ENCODE measurements at regions not wholly inside any gene's neighbourhood (a gene's known extent, or its start where the extent isn't known, plus 50 kb on each side); places are given as distances from the start of the nearest gene placed in this dataset.

DNA sequence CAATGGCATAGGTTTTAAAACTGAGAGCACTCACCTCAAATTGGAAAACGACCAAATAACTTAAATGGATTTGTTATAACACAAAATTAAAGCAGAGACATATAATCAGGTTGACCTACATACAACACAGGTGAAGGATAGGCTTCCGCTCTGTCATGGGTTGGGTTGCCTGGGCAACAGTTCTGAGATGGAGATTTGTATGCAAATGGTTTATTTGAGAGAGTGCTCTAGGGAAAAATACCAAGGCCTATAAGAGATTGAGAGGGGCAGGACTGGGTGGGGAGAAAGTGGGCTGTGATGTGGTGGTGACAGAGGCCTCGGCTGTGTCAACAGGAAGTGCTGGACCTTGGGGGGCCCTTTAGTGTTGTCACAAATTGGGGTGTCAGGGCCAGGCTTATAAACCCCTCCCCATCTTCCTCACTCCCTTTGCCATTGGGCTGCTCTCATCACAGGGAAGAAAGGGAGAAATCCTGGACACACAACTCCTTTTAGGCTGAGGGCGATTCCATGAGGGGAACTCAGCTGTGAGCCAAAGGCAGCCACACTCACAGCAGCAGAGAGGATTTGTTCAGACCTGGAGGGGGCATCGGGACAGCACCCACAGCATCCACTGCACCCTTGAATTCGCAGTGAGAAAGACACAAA lies 105.4 kb upstream of the LYZL1 start:
- DNase-seq, result no peak

DNA sequence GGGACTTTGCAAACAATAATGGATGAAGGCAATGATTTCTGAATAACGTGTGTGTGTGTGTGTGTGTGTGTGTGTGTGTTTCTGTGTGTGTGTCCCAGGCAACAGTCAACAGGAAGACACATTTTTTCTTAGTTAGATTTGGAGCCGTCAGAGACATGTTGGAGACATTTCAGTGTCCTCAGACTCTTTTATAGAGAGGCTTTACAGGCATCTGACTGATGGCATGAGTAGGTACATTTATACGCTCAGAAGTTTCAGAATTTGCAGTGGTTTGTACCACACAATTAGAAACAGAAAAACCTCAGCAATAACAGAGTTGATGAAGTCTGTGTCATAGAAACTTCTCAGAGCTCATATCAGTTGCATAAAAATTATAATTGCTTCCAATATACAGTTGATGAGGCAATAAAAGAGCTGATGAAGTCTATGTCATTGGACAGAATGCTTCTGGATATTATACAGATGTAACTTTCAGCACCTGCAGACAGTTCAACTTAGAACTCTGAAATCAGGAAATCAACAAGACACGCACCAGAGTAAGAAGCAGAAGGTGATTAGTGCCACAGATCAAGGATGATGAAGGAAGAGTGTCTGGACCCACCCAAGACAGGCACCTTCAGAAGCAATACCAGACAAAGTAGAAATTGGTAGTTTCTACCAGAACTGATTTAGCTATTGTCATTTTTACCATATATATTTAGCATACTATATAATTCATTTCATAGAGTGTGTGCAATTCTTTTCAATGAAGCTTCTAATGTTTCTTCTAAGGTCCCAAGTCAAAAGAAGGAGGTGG lies 104.5 kb upstream of the LYZL1 start:
- DNase-seq, result no peak

DNA sequence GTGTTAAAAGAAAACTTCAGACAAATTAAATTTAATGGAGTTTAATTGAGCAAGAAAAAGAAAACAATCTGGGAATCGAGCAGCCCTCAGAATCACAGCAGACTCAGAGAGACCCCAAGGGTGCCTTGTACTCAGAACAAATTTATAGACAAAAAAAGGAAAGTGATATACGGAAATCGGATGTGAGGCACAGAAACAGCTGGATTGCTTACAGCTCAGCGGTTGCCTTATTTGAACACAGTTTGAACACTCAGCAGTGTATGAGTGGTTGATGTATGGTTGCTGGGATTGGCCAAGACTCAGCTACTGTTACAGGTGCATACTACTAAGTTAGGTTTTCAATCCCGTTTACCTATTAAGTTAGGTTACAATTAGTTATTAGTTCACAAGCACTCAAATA lies 103.8 kb upstream of the LYZL1 start:
- DNase-seq, result no peak

DNA sequence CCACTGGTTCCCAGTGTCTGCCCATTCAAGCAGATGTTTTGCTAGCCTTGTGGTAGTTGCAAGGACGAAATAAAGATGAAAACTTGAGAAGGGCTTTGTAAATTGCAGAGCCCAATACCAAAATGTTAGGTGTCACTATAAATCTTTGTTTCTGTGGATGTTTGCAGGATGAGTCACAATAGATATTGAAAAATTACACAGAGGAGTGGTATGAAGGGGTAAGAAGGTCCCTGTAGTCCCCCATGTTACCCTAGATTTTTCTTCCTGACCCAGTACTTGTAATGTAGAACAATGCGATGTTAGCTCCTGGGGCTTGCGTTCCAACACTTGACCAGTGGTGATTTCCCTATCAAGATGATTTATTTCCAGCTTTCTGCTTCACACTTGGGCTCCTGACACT lies 102.6 kb upstream of the LYZL1 start:
- no peak for DNase-seq

DNA sequence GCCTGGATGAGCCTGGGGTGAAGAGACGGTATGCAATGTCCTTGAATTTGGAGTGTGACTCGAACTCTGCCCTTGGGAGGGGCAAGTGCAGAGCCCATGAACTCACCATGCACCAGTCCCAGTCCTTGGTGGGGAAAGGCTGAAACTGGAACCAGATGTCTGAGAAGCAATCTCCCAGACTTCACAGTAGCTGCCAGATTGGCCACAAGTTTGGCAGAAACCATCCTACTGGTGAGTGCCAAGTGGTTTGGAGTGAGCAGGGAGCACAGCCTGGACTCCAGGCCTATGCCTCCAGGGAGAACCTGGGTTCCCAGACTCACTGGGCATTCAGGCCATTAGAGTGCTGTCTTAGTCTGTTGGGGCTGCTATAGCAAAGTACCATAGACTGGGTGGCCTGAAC lies 99.6 kb upstream of the LYZL1 start:
- no peak for DNase-seq

DNA sequence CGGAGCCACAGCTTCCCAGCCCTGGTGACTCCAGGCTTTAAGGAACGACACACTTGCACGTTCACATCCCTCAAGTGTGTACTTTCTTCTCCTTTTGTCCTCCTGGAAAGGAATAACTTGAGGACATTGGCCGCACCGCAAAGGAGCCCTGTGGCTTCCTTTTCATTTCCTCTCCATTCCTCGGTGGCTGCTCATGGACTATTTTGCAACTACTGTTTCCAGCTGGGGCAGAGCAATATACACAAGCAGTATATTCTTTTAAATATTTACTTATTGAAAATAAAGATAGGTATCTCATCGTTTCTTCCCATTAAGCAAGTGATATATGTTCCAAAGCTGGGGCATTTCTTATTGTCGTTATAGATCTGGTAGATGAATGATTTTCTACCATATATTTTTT lies 97.2 kb upstream of the LYZL1 start:
- no peak for DNase-seq

DNA sequence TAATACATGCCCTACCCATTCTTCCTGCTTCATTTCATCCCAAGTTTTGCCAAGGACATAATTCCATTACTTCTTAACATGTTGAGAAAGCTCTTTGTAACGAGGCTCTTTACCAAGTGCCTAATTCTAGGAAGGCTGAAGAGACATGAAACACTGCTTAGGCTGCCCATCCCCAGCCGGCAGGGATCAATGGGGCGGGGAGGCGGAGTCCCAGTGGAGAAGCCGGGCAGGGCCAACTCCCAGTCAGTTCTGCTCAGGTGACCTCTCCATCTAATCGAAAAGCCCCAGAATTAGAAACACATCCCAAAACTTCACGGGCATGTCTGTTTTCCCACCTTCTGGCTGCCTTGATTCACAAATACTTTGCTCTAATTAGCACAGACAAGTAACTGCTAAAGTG lies 89.5 kb upstream of the LYZL1 start:
- DNase-seq, result no peak

DNA sequence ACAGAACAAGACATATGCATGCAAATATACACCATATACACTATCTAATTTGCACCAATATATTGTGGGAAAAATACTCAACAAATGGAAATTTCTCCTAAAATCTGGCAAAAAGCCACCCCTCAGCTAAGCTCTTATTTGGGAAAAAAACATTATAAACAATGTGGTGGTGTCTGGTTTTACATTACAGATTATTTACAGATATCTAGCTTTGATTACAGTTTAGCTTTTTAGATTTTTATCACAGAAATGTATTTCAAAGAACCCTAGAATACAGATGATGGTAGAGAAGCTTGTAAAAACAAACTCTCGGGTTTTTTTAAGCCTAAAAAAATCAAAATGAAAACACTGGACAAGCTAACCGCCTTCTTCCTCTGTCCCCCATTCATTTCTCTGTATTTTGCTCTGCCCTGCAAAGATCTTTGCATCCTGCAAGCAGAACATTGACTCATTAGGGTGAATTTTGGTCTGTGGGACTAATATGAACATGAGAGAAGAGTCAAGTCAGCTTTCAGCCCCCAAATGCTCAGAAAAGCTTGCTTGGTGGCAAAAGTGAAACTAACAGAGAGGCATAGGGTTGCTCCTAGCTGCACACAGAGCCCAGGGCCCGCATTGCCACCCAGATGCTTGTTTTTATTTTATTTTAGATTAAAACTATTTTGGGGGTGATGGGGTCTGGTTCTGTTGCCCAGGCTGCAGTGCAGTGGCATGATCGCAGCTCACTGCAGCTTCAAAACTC lies 88.8 kb upstream of the LYZL1 start:
- DNase-seq, result no peak

DNA sequence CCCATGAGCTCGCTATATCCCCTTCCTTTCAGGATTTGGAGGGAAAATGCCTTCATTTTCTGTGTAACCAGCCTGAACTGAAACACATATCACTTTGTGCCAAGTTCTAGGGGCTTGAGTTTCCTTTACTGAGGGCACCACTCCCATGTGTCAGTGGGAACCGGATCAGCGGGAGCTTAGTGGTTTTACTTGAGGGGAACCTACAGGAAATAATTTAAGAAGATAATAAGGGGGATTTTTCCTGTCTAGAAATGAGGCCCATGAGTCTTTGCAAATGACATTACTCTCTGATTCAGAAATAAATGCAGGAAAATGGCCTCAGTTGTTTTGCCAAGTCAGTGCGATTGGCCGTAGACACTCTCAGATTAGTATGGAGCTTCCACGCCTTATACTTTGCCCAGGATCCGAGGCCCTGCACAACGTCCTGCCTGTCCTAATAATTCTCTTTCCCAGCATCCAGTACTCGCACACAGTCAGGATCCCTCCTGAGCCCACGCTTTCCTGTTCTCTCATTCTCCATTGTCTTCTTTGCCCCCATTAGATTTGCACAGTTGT lies 86.4 kb upstream of the LYZL1 start:
- DNase-seq, result no peak

DNA sequence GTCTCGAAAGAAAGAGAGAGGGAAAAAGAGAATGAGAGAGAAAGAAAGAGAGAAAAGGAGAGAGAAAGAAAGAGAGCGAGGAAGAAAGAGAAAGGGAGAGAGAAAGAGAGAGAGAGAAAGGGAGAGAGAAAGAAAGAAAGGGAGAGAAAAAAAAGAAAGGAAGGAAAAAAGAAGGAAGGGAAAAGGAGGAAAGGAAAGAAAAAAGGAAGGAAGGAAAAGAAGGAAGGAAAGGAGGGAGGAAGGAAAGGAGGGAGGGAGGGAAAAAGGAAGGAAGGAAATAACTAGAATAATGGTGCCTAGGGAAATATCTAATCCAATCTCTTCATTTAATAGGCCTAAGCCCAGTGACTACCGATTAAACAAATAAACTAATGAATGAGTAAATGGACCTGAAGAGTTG lies 85.4 kb upstream of the LYZL1 start:
- DNase-seq, result no peak

DNA sequence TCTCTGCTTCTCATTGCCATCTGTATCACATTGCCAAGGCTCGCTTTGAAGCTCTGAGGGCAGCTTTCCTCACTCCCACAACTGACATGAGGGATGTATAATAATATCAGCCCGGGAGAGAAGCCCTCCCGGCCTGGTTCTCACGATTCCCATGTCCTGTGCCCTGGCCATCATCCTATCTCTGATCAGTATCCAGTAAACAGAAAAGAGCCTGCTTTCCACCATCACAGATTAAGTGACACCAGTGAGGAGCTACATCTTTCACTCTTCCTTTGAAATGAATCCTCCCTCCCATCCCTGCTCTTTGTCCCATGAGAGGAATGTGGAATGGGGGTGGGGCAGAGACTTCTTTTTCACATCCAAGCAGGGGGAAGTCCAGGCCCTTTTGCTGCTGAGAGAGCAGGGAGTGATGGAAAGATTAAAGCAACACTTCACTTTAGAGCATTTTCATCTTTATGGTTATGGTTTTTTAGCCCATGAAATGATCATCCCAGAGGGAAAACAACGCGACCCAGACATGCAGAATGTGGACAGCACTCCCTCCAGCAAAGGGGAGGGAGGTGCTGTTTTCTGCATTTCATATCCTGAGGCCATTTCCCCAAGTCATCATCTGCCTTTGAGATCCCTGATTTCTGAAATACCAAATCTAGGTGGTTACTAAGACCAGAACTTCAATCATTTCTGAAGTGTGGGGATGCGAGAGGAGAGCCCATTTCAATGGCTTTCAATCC lies 84.6 kb upstream of the LYZL1 start:
- DNase-seq, result no peak

DNA sequence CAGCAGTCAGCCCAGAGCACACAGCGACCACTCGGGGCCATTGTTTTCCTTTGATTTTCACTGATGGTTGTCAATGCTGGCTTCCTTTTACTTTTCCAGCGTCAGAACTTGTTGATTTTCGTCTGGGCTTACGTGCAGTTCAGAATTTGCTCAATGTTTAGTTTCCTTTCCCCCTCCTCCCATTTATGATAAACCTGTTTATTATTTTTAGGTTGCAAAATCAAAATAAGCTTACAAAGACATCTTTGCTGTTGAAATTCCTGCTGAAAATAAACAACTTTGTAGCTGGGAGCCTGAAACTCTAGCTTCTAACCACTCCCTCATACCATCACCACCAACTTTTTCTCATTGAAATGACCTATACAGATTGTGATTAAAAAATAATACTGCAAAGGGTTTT lies 83.1 kb upstream of the LYZL1 start:
- no peak for DNase-seq

DNA sequence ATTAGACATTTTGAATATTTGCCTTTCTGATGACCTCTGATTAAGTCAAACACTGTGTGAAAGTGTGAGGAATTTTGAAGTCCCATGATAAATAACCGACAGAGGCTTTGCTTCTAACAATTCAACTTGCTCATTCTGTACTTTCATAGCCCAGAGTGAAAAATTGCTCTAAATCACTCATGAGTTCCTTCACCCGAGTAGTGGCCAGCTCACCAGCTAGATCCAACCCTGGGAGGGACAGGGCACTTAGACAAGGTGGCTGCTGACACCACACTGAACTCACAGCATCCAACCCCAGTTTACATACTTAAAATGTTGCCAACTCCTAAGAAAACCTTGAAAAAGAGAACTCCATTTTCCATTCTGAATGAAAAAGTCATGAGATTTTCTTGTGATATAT lies 80.0 kb upstream of the LYZL1 start:
- no peak for DNase-seq

DNA sequence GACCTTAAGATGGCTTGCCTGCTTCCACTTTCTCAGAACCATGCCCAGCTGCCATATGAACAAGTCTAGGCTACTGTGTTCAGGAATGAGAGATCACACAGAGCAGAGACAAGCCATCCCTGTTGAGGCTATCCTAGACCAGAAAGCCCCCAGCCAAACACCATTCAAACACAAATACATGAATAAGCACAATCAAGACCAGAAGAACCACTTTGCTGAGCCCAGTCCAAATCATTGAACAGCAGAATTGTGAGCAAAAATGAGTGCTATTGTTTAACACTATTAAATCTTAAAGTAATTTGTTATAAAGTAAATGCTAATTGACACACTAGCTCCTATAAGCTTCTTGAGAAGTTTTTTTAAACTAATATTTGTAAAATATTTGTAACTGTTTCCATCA lies 79.0 kb upstream of the LYZL1 start:
- DNase-seq, result no peak

DNA sequence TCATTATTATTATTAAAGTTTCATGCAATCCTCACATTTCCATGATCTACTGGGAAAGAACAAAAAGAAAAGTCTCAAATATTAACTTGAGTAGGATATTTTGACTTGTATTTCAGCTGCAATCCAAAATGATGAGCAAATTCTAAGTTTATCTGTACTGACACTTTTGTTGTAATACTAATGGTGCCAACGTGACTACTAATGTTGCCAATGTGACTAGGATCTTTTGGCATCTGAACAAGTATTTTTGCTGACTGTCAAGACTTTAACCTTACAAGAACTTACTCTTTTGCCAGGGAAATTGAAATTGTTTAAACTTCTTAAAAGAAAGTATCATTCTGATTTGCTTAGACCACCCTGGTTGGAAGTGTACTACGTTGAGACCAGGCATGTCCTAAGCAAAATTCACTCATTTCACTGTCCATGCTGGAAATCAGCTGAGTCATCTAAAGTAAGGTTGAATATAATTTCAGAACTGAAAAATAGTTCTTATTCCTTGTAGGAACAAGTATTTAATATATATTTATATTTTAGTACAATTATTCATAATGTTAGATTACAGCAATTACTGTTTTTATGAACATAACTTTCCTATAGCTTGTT lies 78.5 kb upstream of the LYZL1 start:
- no peak for DNase-seq

DNA sequence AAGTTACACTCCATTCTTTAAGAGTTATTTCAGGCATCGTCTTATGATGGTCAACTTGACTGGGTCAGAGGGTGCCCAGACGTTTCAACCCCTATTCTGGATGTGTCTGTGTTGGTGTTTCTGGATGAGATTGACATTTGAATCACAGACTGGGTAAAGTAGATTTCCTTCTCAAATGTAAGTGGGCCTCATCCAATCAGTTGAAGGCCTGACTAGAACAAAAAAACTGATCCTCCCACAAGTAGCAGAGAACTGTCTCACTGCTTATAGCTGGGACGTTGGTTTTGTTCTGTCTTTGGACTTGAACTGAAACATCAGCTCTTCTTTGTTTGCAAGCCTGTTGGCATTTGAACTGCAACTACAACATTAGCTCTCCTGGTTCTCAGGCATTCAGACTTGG lies 76.3 kb upstream of the LYZL1 start:
- DNase-seq, result no peak

DNA sequence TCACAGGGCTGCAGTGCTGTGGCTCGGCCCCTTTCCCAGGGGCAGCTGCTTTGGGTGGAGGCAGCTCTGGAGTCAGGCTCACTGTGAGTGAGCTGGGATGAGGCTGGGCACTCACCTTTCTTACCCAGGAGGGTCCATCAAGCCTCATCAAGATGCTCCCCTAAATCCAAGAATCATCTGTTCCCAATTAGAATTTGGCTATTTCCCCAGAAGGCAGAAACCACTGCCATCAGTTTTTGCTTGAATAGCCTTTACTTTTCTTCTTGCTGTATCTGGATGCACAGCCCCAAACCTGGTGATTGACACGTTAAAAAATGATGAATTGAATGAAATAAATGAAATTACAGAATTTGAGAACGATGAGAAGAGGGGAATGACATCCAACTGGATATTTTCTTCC lies 74.3 kb upstream of the LYZL1 start:
- DNase-seq, result no peak

DNA sequence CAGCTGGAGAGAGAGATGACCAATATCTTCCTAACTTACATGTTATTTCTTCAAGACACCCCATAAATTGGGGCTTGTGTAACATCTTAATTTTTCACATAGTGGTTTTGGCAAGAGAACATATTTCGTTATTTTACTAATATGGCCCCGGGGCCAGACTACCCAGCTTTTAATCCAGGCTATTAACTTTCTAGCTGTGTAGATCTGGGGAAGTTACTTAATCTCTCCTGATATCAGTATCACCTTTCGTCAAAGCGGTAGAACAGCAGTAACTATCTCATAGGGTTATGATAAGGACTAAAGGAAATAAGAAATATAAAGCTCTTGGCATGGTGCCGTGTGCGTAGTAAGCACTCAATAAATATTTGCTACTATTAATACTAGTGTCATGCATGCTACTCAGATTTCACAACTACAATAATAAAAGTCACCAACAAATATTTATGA lies 71.6 kb upstream of the LYZL1 start:
- DNase-seq, result no peak

DNA sequence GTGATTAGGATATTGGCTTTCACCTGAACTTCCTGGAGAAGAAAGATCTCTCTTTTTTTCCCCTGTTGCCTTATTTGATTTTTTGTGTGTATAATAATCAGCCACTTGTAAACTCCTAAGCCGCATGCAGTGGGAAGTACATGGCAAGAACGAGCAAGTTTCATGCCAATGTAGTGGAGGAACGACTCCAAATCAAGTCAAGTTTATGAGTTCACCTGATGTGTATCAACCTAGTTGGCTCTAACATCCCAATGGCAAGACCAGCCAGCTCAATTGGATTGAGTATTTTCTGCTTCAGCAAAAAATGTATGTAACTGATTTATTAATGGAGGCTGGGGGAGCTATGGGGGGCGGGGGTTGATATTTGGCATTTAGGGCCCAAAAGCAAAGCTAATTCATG lies 65.5 kb upstream of the LYZL1 start:
- no peak for DNase-seq

DNA sequence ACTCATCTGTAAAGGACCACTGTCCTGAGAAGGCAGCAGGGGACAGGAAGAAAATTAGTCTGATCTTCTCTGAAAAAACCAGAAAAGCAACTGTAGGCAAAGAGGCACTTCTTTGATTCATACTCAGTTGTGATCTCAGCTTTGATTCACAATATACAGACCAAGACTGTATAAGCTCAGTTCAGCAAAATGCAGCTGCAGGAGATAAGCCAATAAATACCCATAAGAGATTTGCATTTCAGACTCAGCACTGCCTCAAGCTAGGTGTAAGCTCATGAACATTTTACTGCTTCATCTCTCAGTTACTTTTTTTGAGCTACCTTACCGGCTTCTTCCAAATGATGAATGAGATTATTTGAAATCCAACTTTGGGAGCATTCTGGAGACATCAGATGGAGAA lies 64.2 kb upstream of the LYZL1 start:
- DNase-seq, result no peak

DNA sequence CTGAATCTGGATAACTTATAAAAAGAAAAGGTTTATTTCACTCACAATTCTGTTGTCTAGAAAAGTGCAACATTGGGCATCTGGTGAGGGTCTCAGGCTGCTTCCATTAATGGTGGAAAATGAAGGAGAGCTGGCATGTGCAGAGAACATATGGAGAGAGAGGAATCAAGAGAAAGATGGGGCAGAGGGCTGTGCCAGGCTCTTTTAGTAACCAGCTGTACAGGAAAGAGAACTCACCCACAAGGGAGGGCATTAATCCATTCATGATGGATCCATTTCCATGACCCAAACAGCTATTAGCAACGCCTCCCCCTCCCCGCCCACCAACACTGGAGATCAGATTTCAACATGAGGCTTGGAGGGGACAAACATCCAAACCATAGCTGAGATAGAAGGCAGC lies 61.7 kb upstream of the LYZL1 start:
- DNase-seq, result no peak

DNA sequence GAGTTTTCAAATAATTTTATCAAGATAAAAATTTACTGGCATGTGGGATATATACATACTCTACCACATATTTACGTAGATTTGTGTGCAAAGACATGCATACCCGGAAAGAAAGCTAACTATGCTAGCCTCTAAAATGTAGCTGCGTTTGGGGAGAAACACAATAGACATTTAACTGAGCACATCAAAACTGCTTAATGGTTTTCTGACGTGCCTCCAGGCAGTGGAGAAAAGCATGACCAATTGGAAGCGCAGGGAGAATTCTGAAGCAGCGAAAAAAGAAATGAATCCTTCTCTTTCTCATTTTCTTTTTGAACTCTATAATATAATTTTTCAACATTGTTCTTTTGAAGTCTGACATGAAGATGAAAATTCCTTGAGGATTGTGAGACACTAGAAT lies 60.3 kb upstream of the LYZL1 start:
- DNase-seq, result no peak

DNA sequence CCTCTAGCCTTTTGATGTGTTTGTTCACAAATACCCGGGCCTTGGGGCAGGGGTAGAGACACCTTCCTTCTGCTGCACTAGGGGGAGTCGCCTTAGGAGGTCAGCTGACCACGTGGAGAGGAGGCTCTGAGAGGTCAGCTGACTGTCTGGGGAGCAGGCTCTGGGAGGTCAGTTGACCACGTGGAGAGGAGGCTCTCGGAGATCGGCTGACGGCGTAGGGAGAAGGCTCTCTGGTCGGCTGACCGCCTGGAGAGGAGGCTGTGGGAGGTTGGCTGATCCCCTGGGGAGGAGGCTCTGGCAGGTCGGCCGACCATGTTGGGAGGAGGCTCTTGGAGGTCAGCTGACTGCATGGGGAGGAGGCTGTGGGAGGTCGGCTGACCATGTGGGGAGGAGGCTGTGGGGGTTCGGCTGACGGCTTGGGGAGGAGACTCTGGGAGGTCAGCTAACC lies 59.6 kb upstream of the LYZL1 start:
- DNase-seq, result no peak
